Activated naive CD4-positive, alpha-beta T cell treated with Interleukin-2 at 50 U/mL for 16 hours (primary cell): ENCODE measurements at regions not wholly inside any gene's neighbourhood (a gene's known extent, or its start where the extent isn't known, plus 50 kb on each side); places are given as distances from the start of the nearest gene placed in this dataset.

Source experiments
- DNase-seq: peaks from one replicate; pipeline ENCODE4 v3.0.0-alpha.2; 2020

DNA sequence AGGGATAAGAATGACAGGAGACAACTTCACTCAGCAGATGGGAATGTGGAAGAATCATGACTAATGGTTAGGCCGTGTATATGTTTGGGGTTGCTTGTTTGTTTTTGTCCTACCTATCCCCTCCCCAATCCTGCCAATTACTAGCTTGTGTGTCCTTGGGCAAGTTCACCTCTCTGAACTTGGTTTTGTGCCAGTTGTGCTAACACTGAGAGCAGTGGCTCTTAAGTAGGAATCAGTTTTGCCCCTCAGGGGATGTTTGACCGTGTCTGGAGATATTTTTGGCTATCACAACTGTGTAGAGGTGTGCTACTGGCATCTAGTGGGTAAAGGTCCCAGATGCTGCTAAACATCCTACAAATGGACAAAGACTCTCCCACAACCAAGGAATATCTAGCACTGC, 287.0 kb downstream of the DMRT2 start:
- DNase-seq = no peak

DNA sequence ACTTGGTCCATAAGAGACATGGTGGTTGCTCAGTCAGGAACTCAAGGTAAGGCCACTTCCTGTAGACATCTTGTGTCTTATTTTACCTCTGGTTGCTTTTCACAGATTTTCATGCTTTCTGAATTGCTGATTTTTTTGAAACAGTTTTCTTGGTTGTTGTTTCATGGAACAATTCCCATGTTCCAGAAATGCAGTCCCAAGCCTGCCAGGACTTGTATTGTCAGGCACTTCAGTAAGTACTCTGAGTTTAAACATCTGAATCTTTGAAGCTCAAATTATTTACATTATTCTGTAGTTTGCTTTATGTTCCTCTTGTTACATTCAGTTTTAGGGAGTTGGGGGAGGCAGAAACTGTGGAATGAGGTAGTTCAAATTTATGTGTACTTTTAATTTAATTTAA, 290.2 kb downstream of the DMRT2 start:
- no peak for DNase-seq

DNA sequence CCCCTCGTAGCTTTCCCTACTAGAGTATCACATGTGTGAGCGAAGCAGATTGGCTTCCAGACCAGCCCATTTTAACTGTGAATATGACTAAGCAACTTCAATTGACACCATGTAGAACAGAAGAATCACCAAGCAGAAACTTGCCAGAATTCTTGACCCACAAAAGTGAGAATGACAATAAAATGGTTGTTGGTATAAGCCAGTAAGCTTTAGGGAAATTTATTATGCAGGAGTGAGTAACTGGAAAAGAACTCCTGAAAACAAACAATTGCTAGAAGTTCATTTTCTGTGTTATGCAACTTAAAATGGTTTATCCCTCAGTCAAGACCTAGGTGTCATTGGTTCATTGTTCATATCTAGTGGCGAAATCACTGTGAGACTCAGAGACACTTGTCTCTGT, 303.1 kb downstream of the DMRT2 start:
- no peak for DNase-seq

DNA sequence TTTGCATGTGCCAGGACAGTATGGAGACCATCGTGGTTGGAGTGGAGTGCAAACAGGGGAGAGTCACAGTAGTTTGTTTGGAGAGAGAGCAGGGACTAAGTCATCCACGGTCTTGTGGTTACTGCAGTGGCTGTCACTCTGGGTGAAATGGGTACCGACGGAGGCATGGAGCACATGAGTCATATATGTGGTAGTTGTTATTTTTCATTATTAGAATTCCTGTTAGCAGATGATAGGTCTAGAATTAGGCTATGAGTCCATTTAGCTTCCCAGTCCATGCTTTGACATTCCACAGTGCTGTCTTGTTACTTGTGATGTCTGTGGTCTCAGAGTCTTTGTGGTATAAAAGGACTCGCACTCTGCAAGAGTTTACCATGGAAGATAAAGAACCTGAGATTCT, 303.9 kb downstream of the DMRT2 start:
- no peak for DNase-seq

DNA sequence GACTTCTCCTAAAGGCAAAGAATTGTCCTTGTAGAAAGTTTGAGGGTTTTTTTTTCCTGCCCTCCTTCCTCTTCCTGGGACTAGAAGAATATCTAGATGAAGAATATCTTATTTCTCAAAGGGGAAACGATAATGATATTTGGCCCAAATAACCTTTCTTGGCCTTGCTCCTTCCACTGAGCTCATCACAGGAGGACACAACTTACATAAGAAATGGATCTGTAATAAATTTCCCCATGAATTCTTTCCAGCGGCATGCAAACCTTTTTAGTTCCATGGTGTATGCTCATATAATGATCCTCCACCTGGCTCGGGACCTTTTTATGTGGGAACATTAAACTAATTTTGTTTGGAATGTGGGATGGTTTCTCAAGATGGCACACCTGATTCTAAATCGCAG, 304.4 kb downstream of the DMRT2 start:
- no peak for DNase-seq

DNA sequence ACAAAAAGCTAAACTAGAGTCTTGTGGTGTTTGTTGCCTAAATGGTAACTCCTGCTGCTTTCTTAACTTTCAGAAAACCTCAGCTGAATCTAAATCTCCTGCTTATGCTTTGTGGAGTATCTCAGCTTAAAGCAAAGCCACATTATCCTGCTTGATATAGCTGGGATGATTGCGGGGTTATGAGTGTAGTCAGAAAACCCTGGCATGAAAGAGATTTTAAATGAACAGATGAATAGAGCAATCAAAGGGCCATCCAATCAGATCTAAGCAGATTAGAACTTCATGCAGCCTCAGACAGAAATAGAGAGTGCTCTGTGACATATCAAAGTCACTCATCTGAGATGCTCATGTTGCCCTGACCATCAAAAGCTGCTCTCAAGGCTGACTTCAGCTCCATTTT, 305.5 kb downstream of the DMRT2 start:
- DNase-seq = no peak

DNA sequence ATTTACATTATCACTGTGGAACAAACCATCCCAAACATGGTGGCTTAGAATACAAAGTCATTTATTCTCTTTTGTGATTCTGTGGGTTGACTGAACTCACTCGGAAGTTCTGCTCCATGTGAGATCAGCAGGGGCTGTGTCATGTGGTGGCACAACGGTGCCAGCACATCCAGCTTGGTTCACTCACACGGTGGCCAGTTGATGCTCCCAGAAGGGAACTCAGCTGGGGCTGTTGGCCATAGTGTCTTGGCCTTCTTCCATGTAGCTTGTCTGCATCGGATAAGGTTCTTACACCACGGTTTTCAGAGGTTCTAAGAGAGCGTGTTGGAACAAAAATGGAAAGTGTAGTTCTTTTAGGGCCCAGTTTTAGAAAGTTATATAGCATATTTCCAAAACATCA, 312.7 kb downstream of the DMRT2 start:
- DNase-seq = no peak

DNA sequence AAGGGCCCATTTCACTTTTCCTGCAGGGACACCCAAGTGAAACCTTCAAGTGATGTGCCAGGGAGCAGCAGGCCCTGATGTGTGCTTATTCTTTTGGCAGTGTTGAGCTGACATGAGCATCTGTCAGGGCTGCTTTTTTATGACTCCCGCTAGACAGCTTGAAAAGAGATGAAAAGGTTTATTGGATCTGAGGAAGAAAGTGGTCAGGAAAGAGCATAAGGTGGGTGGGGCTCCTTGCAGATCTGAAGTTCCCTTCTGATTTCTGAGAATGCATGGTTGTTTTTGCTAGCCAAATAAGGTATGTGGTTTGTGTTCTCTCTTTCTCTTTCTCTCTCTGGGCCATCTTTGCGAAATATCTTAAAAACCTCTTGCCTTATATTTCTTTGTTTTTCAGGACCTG, 316.1 kb downstream of the DMRT2 start:
- no peak for DNase-seq

DNA sequence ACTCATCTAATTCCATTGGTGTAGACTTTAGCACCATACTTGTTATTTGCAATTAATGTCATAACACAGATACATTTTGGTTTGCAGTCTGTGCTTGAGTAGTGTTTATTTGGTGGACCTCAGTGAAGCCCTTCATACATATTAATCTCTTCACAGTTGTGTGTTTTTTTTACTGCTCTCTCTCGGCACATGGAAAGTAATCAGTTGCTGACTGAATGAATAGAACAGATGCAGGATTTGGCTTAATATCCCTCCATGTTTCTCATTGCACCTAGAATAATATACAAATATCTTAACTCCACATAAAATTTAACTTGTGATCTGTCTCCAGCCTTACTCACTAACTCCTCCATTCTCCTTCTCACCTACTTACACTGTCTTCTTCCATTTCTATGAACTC, 319.1 kb downstream of the DMRT2 start:
- no peak for DNase-seq

DNA sequence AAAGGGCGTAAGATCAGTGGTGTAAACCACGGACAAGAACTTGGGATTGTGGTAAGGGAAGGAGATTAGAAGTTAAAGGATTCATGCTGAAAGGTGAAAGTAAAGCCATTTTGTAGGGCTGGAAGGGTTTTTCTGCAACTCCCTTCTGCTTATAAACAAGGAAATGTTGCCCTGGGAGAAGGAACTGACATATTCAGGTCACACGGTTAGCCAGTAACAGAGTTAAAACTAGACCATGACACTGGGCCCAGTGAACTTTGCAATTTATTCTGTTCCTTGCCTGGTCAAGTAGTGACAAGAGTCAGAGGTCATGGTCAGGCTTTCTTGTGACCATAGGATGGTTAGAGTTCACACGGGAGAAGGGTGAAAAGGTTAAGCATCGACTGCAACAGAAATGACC, 323.3 kb downstream of the DMRT2 start:
- no peak for DNase-seq

DNA sequence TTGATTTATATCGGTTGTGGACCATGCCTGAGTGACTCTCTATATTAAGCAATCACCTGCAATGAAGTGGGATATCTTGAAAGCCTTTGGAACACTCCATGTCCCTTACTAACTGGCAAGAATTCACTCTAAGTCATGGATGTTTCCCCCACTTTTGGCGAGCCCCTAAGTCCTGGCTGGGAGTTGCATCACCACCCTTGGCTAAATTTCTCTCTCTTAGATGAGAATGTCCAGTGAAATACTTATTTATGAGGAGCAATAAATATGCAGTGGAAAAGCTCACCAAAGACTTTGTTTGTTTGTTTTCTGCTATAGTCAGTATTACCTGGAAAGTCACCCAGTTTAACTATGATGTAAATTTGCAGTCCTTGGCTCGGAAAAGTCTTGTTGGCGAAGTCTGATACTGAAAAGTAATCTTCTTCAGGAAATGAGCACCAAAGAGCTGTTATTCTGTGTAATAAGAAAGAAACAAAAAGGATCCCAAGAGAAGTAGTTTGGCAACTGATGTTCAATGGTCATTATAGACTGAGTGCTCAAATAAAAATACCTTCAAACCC, 333.8 kb downstream of the DMRT2 start:
- no peak for DNase-seq

DNA sequence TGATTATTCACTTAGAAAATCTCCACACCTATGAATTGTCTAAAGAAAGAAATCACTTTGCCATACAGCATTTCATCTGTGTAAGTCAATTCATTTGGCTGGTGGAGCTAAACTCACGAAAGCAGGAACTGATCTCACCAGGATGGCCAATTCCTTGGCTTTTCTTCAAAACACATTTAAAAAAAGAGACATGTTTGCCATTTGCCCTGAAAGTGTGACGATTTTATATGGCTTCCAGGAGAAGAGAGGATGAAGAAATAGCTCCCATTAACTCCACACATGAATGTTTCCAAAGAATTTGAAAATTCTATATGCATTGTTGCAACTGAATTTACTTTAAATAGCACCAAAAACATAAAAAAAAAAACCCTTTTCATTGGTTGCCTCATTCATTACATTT, 334.7 kb downstream of the DMRT2 start:
- DNase-seq = no peak

DNA sequence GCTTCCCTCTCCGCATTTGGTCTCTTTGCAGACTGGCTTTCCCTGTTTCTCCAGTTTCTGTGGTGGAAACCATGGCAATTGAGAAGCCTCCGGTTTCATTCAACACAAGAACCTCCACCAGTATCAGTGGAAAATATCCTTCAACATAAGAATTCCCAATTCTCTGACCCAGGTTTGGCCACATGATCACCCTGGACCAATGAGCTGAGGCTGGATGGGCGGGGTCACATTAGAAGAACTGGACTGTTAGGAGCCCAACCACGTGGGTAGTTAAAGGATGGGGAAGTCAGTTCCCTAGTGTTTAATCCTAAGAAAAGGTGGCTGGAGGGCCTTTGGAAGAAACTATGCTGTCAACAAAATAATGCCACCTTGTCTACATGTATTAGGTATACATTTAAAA, 336.3 kb downstream of the DMRT2 start:
- no peak for DNase-seq

DNA sequence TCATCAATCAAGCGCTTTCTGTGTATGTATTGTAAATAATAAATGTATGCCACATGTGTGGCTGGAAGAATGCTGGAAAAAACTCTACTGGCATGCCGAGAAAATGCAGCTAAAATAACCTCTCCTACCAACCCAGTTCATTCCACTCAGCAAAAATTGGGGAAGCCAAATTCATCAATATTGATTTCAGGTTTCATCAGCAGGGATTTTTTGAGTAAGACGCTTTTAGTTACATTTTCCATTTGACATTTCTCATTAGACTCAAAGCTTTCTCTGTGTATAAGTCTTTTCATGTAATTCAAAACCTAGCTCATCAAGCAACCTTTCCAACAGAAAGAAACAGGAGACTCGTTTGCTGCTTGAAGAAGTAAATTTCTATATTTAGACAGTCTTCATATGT, 338.1 kb downstream of the DMRT2 start:
- DNase-seq = no peak

DNA sequence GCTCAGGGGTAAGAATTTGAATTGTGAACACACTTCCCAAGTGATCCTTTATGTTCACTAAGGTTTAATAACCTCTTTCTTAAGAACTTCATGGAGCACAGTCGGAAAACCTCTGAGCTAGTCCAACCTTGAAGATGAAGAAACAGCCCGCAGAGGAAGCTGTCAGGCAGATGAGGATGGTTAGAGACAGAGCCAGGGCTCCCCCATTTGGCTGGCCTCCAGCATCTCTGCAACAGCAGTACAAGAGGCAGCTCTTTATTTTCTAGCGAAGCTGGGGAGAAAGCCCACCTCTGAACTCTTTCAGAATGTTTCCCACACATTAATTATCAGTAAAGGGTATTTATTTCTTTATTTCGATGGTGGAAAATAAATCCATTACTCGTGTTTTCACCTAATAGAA, 350.8 kb downstream of the DMRT2 start:
- DNase-seq = no peak

DNA sequence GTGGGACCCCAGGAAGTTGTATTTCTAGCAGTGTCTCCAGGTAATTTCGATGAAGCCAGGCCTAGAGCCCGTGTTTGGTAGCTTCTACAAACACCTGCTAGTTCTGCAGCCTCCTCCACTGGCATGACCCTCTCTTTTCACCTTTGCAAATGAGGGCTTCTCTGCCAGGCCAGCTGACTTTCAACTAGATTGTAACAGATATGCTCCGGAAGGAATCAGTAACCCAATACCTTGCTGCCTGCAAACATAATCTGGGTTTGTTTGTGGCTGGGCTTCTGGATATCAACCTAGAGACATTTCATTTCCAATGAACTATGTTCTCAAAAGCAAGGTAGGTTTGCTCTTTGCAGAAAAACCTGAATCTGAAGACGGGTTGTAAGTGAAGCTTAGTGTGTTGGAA, 354.8 kb downstream of the DMRT2 start:
- no peak for DNase-seq

DNA sequence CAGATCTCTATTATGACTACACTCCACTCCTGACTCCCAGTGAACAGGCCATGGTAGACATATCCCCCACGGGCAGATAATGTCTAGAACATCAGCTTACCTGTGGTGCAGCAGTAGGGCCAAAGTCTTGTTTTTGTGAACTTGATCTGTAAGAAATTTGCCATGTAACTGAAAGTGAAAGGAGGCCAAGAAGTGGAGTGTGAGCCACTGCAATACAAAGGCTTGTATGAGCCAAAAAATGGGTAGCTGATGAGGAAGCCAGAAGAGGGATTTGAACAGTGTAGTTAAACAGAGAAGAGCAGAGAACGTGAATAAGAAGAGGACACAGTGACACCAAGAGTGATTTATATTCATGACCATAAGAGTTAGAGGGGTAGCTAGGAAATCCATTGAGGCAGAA, 361.7 kb downstream of the DMRT2 start:
- DNase-seq = no peak

DNA sequence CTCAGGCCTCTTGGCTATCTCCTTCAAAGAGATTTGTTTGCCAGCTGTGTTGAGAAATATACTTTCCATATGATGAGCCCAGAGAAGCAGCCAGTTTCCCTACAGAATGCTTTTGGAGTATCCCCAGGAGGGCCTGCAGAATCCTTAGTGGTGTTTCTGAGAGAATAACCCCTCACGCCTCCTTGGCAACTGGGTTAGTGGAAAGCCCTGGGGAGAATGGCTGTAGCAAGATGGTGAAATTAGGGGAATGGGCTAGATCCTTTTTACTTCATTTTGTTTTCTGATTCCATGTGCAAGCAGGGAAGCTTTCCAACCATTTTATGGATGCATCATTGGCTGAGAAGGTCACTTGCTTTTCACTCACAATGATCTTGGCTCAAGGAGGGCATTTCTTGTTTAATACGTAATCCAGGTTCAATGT, 364.6 kb downstream of the DMRT2 start:
- DNase-seq = no peak

DNA sequence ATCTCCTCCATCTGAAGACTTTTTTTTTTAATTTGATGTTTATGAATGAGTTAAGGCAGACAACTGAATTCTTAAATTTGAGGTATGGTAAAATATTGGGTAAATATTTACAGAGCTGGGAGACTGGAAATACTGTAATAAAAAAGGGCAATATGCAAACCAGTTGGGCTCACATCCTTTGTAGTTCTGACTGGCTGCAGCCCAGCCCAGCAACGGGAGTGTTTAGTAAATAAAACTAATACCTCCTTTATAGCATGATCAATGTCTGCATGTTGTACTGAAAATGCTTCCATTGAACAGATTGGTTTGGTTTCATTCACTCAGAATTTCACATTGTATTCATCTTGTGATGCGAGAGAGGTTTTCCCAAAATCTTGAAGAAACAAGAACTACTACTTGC, 365.0 kb downstream of the DMRT2 start:
- DNase-seq = no peak

DNA sequence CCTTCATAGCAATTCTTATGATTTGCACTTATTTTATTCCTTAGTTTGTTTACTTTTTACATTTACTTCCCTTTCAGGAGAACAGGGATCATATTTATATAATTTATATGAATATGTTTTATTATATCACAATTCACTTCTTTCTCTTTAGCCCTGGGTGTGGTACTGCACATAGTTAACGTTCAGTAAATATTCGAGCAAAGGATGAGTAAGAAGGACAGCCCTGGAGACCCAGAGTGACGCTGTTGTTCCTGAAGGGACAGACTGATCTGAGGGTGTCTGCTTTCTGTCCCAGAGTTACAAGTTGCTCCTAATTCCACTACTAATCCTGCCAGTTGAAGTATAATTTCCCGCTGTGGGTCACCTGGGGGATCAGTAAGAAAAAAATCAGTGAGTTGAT, 366.1 kb downstream of the DMRT2 start:
- DNase-seq = no peak

DNA sequence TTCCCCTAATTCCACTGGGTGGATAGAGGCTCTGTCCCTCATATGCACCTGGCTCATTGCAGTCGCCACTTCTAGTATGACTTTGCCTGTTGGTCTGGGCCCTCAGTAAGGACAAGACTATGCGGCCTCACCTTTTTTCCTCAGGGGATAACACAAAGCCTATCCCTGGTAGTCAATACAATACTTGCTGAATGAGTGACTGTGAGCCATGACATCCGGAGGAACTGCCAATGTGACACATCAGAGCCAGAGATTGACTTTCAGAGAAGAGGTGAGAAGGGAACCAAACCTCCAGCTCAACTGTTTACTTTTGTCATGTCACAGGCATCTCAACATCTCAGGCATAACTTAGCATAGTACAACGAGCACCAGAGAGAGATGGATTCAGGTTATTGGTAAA, 371.3 kb downstream of the DMRT2 start:
- no peak for DNase-seq

DNA sequence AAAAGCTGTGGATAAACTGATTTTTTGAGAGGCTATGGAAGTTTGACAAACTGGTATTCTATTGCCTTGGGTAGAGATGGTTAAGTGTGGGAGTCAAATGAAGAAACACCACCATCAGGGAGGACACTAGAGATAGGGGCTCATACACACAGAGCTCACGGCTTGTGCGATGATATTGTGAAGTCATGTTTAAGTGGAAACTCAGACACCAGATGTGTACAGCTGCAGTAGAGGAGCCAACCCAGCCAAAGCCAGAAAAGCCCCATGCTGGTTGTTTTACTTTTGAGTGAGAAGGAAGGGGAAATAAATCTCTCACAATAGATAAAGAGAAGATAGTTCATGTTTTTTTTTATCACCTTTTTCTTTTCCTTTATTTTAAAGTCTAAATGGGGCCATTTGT, 377.7 kb downstream of the DMRT2 start:
- DNase-seq = no peak

DNA sequence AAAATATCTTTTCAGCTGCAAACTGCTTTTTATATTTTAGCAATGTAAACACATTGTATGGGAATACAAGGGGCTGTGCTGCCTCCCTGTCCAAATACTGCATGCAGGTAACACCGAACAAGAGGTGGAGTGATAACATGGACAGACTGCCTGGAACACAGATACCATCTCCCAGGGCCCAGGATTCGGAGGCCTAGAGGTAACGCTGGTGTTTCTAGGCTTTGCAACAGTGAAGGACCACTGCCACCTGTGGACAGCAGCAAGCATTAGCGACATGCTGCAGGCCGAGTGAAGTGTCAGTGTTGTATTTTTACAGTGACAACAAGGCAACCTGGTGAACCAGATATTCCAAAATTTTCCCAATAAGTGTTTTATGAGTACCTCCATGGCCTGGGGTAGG, 379.1 kb downstream of the DMRT2 start:
- DNase-seq = no peak

DNA sequence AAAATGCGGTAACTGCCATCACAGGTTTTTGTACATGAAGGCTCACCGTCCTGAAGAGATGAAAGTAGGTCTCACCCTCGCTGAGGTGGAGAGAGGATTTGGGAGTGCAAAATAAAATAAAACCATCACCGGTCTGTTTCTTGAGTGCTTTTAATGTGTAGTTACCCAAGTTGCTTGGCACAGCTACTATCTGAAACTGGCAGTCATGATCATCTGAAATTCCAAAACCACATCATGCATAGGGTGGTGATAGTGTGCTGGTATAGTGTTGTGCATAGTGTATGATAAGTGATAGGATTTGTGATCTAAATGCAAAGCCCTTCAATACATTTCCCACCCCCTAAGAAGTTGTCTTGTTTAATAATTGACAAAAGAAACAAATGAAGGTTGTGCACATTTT, 381.3 kb downstream of the DMRT2 start:
- no peak for DNase-seq

DNA sequence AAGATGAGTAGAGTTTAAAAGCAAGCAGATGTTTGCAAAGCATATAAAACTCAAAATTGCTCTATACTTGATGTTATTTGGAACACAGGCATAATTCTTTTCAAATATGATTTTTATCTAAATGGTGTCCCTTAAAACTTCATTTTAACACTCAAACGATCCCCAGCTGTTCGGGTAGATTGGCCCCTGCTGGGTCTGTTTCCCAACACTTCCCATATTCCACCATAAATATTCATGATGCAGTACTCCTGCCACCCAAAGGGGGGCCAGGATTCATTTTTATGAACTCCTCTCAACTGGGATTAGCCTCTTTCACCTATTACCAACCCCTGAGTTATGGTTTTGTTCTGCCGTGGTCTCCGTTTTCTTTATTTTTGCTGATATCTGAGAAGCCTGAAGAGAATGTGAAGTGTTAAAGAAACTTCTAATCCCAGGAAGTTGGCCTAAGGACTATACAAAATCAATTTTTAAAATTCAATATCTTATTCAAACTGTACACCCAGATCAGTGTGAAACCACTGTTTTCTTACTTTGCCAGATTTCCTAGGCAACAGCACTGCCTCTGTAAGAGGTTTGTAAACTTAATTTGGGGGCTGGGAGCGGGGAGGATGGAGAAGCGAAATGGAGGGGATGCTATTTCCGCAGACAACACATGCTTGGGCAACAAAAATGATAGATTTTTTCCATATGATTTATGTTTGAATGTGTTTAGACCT, 384.1 kb downstream of the DMRT2 start:
- DNase-seq = no peak
